Lower leg skin (tissue), 4 donors: ENCODE measurements at regions not wholly inside any gene's neighbourhood (a gene's known extent, or its start where the extent isn't known, plus 50 kb on each side); places are given as distances from the start of the nearest gene placed in this dataset.

Experiments
- DNase-seq, 2 donors: peaks; one replicate each; pipeline ENCODE4 v3.0.0-alpha.2; 2019; ENCODE audit warnings: low spot score in 2 of 2
- H3K4me3 ChIP-seq: fragments of 200-600 bp; sonication (generic); 2 replicates; pipeline ENCODE4 v1.5.1; 2017; ENCODE audit warnings: mild to moderate bottlenecking, low read depth; ENCODE audit not compliant: poor library complexity, severe bottlenecking
- POLR2A ChIP-seq, 2 donors: fragments of 450-650 bp; IDR thresholded peaks; one replicate each; pipeline ENCODE4 v1.6.1; 2016 to 2017; ENCODE audit warnings: antibody characterized with exemption in 2 of 2, mild to moderate bottlenecking in 1 of 2, moderate library complexity in 1 of 2
- WGBS, 2 donors: methylation state at CpG; one replicate each; pipeline ENCODE4 v1.1.5; 2018; 5-methylcytosine and 5-hydroxymethylcytosine counted together
- intact Hi-C: fragments of 100-400 bp; cut with DNase I; formaldehyde crosslinking; loops from one replicate; pipeline ENCODE4 v1.15.0; 2023; ENCODE audit warnings: low total_unique reads
- TF ChIP-seq, protein P1 (sequence below), 3 donors: fragments of 450-650 bp; IDR thresholded peaks; one replicate each; pipeline ENCODE4 v1.5.1; 2016; ENCODE audit warnings: antibody characterized with exemption in 3 of 3, mild to moderate bottlenecking in 3 of 3, moderate library complexity in 2 of 3

DNA sequence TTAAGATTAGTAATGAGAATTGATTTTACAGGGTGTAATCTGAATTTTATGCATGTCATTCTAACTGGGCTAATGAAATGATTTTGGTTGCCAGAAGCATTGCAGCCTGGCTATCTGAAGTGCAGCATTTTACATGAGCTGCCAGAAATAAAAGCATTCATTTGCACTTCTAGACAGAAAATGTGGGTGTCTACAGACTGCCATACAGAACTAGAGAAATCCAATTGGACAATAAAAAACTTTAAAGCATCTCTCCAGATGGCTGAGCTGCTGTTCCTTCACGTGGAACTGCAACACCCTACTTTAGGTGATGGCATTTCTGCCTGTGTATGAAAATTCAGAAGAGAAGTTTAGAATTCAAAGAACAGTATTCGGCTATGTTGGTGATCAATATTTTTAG is 450.1 kb upstream of the SLITRK1 start:
- WGBS, 2 donors, result 53 to 68% methylated on average over 2 of the region's 2 CpGs
- TF ChIP-seq, protein P1, sequence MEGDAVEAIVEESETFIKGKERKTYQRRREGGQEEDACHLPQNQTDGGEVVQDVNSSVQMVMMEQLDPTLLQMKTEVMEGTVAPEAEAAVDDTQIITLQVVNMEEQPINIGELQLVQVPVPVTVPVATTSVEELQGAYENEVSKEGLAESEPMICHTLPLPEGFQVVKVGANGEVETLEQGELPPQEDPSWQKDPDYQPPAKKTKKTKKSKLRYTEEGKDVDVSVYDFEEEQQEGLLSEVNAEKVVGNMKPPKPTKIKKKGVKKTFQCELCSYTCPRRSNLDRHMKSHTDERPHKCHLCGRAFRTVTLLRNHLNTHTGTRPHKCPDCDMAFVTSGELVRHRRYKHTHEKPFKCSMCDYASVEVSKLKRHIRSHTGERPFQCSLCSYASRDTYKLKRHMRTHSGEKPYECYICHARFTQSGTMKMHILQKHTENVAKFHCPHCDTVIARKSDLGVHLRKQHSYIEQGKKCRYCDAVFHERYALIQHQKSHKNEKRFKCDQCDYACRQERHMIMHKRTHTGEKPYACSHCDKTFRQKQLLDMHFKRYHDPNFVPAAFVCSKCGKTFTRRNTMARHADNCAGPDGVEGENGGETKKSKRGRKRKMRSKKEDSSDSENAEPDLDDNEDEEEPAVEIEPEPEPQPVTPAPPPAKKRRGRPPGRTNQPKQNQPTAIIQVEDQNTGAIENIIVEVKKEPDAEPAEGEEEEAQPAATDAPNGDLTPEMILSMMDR (IDR thresholded peaks at IDR 0.05), result no peak
- TF ChIP-seq POLR2A (IDR thresholded peaks at IDR 0.05), result no peak

DNA sequence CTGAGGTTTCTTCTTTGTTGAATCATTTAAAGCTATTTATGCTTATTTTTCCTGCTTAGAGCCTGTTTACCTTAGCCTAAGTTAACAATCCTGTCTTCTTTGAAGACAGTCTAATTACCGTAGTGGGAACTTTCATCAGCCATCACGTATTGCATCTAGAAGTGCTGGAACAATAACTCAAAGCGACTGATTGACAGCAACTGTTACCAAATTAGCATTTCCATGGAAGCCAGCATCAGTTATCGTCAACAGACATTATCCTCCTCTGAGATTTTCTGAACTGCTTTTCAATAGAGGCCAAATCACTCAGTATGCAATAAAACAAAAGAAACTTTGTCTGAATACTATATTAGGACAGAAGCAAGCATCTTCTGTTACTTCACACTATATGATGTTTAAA is 433.3 kb upstream of the SLITRK1 start:
- DNase-seq, result no peak
- TF ChIP-seq, protein P1 (IDR thresholded peaks at IDR 0.05), result no peak
- no peak for TF ChIP-seq POLR2A (IDR thresholded peaks at IDR 0.05)
- intact Hi-C loops, result no loop called here
- 54 to 60% methylated on average over 4 of the region's 4 CpGs for WGBS, 2 donors
- no peak overlapping the region for H3K4me3 ChIP-seq

More for the DNA sequence above, 450.1 kb upstream of the SLITRK1 start:
- no peak for DNase-seq
- H3K4me3 ChIP-seq, result no peak overlapping the region
- intact Hi-C loops, result no loop called here

DNA sequence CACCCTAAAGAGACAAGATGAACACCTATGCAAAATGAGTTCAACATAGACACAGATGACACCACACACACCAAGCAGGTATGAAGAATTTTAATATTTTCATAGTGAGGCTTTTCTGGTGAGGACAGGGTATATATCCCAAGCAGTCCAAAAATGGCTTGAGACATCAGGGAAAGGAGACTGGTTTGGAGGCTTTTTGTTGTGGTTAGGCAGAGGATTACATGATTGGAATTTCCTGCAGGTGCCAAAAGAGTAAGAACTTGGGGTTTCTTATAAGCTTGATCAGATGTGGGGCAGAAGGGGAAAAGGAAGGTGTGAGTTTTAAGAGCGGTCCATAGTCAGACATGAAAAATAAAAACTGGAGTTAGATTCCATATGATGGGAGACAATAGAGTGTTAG is 420.8 kb upstream of the SLITRK1 start:
- H3K4me3 ChIP-seq, result no peak overlapping the region
- no peak for TF ChIP-seq POLR2A (IDR thresholded peaks at IDR 0.05)
- TF ChIP-seq, protein P1 (IDR thresholded peaks at IDR 0.05), result no peak
- intact Hi-C loops, result no loop called here
- DNase-seq, result no peak
- WGBS, 2 donors, result 84 to 100% methylated on average over 1 of the region's 1 CpG

DNA sequence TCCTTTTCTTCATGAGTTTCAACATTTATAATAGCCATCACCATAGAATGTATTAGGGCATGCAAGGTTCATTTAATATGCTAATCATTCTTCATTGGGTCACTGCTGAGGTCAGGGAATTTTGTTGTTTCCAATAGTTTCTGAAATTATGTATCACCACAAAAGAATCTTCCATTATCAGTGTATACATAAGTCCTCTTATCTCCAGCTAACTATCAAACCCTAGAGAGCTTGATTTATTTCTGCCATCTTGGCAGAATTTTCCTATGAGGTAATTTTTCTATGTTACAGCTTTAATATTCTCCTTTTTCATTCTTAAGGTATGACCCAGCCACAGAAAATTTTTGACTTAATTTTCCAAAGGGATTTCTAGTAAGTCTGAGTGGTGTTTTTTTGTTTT is 415.0 kb upstream of the SLITRK1 start:
- TF ChIP-seq POLR2A (IDR thresholded peaks at IDR 0.05), result no peak
- TF ChIP-seq, protein P1 (IDR thresholded peaks at IDR 0.05), result no peak
- H3K4me3 ChIP-seq, result no peak overlapping the region
- intact Hi-C loops, result no loop called here
- DNase-seq, result no peak

DNA sequence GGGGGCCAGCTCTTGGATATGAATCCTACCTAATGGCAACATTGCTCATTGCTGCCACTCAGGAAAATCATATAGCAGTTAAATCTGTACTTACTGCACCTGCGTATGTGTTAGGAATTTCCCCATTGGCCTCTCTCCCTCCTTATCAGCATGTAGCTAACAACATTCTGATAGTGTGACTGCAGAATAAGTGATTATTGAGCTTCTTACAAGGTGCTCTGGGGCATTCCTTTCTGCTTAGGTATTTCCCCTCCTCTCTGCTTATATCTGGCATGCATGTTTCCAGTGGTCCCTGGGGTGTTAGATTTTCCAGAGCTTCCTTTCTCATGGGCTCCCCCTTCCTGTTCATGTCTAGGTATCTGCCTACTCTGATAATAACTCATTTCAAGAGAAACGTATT is 414.1 kb upstream of the SLITRK1 start:
- DNase-seq, result no peak
- TF ChIP-seq, protein P1 (IDR thresholded peaks at IDR 0.05), result no peak
- no peak for TF ChIP-seq POLR2A (IDR thresholded peaks at IDR 0.05)

DNA sequence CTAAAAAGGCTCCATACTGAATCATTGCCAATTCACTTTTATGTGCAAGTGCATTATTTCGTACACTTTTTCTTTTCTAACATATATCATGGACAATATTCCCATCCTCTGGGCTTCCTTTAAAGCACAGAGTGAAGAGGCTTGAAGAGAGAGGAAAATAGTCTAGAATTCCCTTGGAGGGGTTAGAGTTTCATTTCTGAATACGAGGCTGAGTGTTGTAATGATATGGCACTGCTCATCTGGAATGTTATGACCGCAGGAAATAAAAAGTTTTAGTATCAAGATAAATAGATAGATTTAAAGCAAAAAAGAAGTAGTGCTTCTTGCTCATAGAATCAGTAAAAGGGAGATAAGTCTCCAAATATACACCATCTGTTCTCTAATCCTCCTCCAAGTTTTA is 412.3 kb upstream of the SLITRK1 start:
- 69 to 71% methylated on average over 3 of the region's 3 CpGs for WGBS, 2 donors
- TF ChIP-seq, protein P1 (IDR thresholded peaks at IDR 0.05), result no peak
- TF ChIP-seq POLR2A (IDR thresholded peaks at IDR 0.05), result no peak
- intact Hi-C loops, result no loop called here
- DNase-seq, result no peak
- H3K4me3 ChIP-seq, result no peak overlapping the region

More for the DNA sequence above, 414.1 kb upstream of the SLITRK1 start:
- no peak overlapping the region for H3K4me3 ChIP-seq
- intact Hi-C loops, result no loop called here
- WGBS, 2 donors, result 50 to 52% methylated on average over 2 of the region's 2 CpGs
